NCI-H2196 treated with DMSO at 0.1 percent for 48 hours (cell line): ENCODE measurements at regions not wholly inside any gene's neighbourhood (a gene's known extent, or its start where the extent isn't known, plus 50 kb on each side); places are given as distances from the start of the nearest gene placed in this dataset.

Experiments used
- DNase-seq: peaks from one replicate; lab custom pipeline; 2025; ENCODE audit not compliant: unreplicated experiment; lab: John Stamatoyannopoulos, UW

- DNase-seq = no peak
Measured at GRCh38 chr4:182144626-182145333, 98.4 kb upstream of the TENM3 start.

DNA sequence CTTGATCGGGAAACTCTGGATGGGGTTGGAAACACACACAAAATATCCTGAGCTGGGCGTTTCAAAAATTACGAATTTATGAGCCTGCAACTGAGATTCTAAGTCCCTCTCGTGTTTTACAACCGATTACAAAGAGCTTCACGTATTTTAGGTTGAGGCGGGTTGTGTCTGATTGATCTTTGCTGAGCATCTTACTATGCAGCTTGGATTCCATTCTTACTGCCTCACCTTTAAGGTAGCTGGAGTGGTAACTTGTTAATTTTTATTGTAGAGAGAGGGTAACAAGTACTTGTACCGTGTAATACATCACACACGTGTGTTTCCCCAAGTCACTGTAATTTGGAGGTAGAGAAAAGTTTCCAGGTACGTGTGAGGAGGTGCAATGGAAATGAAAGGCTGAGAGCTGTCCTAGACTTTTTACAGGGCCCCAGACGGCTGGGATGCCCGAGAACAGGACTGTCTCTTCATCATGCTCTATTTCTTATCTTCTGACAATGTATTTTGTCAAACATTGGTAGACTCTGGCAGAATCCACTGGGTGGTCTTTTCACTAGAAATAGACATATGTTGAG, 97.8 kb upstream of the TENM3 start:
- DNase-seq = no peak

GRCh38 chr4:182147391-182147790, 95.8 kb upstream of the TENM3 start:
- no peak for DNase-seq

DNA sequence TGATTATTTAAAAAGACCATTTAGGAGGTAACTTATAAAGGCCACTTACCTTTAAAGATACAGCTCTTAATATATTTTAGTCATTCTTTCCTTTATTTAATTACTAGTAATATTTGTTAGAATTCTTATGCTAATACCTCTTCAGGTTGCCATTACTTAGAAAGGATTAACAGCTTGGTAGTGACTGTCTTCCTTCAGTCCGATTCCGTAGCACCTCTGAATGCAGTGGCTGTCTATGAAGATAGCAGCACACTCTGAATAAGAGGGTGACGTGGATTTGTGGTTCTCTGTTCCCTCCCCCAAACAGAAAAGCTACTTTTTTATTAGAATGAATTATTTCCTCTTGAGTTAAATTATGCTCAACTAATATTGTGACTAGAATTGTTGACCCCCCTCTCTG, 92.6 kb upstream of the TENM3 start:
- no peak for DNase-seq

GRCh38 chr4:182155806-182156205, 87.4 kb upstream of the TENM3 start:
- DNase-seq = no peak

GRCh38 chr4:182163180-182163579, 80.0 kb upstream of the TENM3 start:
- DNase-seq = no peak

- no peak for DNase-seq
Measured at GRCh38 chr4:182169572-182169971, 73.6 kb upstream of the TENM3 start.

GRCh38 chr4:182169987-182170386, 73.2 kb upstream of the TENM3 start:
- no peak for DNase-seq

GRCh38 chr4:182170417-182170935, 72.7 kb upstream of the TENM3 start:
- DNase-seq = no peak

DNA sequence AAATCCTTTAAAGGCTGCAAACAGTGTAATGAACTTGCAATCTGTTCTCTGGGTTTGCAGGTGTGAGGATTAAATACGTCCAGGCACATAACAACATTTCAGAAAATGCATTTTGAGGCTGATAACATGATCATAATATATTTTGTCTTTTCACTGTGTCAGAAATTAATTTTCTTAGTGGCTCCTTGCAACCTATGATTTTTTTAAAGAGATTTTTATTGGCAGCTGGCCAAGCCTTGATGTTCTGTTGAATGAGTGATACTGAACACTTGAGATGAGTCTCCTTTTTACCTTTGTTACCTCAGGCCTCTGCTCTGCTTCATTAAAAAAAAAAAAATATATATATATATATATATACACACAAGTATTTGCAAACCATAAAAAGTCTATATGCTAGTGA, 68.2 kb upstream of the TENM3 start:
- no peak for DNase-seq

DNA sequence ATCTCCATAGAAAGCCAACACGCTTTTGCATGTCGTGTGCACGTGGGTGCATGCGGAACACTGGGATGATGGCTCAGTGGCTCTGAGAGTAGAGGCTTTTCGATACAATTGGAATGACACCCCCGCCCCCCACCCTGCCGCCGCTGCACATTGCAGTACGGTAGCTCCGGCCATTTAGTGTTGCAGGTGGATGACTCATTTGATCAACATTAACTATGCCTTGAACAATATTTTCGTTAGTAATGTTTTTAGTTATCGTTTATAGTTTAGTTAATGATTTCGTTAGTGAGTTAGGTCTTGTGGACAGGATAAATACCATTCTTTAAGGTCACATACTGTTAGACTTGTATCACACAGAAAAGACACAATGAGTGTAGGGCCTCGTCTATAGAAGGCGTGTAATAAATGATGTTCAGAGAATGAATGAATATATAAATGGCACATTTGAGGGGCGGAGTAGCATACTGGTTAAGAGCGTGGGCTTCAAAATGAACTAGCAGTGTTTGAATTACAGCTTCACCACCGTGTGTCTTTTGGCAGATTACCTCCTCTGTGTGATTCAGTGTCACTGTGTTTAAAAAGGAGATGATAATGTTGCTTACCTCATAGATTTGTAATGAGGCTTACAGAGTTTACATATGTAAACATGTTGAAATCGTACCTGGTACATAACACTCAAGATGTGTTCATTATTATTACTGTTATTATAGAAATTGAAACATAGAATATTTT, 67.2 kb upstream of the TENM3 start:
- no peak for DNase-seq

DNA sequence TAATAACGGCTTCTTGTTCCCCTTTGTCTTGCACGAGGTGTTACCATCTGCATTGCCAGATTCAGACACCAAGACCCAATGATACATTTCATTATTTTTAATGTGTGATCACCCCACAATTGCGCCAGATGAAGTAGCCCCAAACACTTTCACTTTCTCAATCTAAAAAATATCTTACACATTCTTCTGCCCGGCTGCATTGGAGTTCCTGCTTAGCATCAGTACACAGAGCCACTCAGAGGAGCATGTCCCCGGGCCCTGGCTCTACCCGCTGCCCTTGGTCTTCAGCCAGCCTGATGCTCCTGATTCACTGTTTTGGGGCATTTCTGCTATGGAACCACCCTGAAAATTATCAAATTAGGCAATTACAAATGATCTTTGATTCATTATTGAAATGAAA, 66.0 kb upstream of the TENM3 start:
- no peak for DNase-seq

GRCh38 chr4:182179105-182179504, 64.1 kb upstream of the TENM3 start:
- no peak for DNase-seq

- DNase-seq = no peak
Measured at GRCh38 chr4:182179751-182180150, 63.5 kb upstream of the TENM3 start.

GRCh38 chr4:182185491-182185890, 57.7 kb upstream of the TENM3 start:
- no peak for DNase-seq

DNA sequence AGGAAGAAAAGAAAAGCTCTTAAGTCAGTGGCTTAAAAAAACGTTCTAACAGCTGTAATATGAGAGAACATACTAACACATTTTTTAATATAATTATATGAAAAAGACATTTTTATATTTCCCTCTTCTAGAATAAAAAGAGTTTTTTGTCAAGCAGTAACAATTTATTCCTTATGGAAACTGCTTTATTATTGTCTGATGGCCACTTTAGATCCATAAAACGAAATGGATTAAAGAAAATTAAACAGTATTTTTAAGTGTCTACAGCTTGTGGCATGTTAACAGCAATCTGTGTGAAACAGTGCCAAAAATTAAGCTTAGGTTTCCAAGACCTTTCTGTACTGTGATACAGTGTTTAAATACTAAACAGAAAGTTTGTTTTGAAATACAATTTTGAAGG, 55.5 kb upstream of the TENM3 start:
- DNase-seq = no peak

DNA sequence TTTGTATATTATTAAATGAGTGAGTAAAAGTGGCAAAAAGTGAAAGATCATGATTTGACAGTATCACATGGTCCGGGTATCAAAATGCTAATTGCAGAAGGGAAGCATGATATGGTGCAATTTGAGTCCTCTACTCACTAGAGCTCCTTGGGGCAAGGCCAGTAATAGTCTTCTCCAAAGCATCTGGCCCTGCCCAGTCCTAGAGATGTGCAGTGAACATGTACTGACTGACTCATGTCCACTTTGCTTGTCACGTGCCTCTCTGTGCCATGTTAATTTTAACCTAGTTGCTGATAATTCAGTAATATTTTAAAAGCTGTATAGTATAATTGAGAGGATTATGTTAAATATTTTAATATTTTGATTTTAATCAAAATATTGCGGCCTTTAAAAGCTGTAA, 54.6 kb upstream of the TENM3 start:
- DNase-seq = no peak

- no peak for DNase-seq
Measured at GRCh38 chr4:182189103-182189878, 53.9 kb upstream of the TENM3 start.

- no peak for DNase-seq
Measured at GRCh38 chr4:182190306-182190705, 52.9 kb upstream of the TENM3 start.

GRCh38 chr4:182192511-182193181, 50.6 kb upstream of the TENM3 start:
- no peak for DNase-seq

DNA sequence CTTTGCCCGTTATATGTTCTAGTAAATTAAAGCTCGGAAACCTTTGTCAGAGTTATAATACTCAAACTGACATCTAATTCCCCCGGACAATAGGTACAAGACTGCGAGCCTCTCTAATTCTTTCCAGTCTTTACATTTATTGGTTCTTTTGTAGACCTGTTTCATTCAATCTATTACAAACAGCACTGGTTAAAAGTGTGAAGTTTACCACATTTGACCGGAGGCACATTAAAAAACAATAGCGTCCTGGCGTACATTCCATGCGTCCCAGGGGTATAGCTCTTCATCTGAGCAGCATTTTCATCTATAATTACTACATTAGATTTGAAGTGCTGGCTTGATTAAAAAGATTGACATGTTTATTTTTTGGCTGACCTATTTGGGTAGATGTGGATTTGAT, 49.9 kb upstream of the TENM3 start:
- no peak for DNase-seq
